HG03575 (cell line): ENCODE measurements at regions not wholly inside any gene's neighbourhood (a gene's known extent, or its start where the extent isn't known, plus 50 kb on each side); places are given as distances from the start of the nearest gene placed in this dataset.
"Not testable (repeated sequence)": the region's sequence is repeated elsewhere in the genome, so short reads cannot be mapped to it uniquely, and the experiment has no call there.

Experiments
- ATAC-seq: cut with Tn5 transposase; IDR thresholded peaks from one replicate; pipeline ENCODE4 v1.9.1; 2021; ENCODE audit not compliant: unreplicated experiment, insufficient number of reproducible peaks, low FRiP score; ENCODE audit errors: extremely low read depth

DNA sequence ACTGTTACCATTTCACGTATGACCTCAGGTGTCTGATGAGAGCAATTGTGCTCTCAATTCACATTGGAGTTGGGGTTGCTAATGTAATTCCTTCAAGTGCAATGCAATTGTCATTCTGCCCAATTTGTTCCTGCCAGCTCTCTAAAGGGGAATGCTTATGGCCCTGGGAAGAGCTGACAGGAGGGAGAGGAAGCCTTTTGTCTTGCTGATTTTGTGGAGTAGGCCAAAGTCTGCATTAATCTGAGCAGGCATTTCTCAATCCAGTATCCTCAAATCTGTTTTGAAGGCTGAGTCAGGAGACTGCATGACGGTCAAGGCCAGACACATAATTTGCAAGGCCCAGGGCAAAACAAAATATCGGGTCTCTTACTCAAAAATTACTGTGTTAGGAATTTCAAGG lies 326.4 kb upstream of the SPHKAP start:
- ATAC-seq = no peak

GRCh38 chr2:228507231-228507824 lies 325.8 kb upstream of the SPHKAP start:
- ATAC-seq = no peak

- no peak for ATAC-seq
Observed at GRCh38 chr2:228503731-228504130, 322.2 kb upstream of the SPHKAP start.

GRCh38 chr2:228493852-228494251 lies 312.4 kb upstream of the SPHKAP start:
- no peak for ATAC-seq

DNA sequence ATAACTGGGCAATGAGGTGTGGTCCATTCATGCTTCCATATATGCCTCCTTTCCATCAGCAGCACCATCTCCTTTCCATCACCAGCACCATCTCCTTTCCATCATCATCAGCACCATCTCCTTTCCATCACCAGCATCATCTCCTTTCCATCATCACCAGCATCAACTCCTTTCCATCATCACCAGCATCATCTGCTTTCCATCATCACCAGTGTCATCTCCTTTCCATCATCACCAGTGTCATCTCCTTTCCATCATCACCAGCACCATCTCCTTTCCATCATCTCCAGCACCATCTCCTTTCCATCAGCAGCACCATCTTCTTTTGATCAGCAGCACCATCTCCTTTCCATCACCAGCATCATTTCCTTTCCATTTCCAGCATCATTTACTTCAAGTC lies 297.5 kb upstream of the SPHKAP start:
- ATAC-seq = no peak

GRCh38 chr2:228474466-228474865 lies 293.0 kb upstream of the SPHKAP start:
- no peak for ATAC-seq

GRCh38 chr2:228469721-228470120 lies 288.2 kb upstream of the SPHKAP start:
- ATAC-seq = no peak

GRCh38 chr2:228466851-228467250 lies 285.4 kb upstream of the SPHKAP start:
- no peak for ATAC-seq

DNA sequence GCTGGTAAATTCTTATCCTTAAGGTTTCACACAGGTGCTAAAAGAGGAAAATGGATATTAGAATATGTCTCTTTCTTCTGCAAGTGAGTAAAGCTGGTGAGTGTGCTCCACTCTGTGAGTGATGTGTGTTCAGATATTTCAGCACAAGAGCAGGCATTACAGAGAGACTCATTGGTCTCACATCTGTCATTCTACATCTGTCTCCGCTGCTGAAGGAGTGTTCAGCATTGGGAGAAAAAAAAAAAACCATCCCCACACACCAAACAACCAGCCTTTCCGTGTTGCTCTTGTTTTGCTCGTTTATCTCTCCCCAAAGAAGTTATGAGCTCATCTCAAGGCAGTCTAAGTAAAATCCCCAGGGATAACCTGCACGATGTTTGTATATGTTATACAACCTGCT lies 283.9 kb upstream of the SPHKAP start:
- no peak for ATAC-seq

- no peak for ATAC-seq
Observed at GRCh38 chr2:228458364-228458763, 276.9 kb upstream of the SPHKAP start.

DNA sequence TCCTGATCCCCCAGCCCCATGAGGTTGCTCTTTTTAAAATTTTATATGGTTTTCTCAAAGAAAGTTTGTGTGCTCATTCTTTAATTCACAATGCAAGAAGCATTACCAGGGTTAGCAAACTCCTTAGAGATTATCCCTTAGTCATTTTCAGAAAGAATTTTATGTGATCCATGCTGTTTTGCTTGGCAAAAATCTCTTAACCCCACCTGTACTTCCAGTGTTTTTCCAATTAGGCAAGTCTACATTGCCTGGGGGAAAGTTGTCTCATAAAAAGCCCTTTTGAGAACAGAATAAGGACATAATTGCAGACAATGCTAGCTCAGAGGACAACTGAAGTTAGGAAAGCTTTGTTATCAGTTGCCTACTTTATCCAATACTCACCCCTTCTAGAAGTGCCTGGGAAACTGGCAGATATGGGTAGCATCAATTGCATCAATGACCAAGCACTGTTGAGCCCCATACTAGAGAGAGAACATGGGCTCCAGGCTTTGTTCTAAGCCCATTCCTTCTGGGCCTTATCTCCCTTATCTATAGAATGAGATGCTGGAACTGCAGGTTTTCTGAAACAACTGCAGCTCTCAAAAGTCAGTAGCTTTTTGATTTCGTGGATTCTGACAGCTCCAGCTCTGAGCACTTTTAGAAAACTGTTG lies 265.9 kb upstream of the SPHKAP start:
- no peak for ATAC-seq

DNA sequence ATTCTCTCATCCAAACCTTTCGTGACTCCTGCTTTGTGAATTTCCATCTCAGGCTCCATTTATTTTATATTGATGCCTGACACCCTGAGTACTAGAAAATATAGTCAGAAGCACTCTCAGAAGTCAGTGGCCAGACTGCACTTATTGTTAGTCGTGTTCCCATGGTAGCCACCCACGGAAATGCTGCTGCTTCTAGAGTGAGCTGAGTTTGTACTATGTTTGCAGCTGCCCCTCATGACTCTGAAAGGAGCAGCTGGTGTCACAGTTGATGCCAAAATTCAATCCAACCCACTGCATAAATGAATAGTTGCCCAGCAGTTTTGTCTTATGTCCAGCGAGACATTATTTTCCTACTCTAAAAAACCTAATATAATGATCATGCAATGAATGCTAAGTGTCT lies 265.2 kb upstream of the SPHKAP start:
- ATAC-seq = no peak

GRCh38 chr2:228444161-228444560 lies 262.7 kb upstream of the SPHKAP start:
- ATAC-seq = no peak

DNA sequence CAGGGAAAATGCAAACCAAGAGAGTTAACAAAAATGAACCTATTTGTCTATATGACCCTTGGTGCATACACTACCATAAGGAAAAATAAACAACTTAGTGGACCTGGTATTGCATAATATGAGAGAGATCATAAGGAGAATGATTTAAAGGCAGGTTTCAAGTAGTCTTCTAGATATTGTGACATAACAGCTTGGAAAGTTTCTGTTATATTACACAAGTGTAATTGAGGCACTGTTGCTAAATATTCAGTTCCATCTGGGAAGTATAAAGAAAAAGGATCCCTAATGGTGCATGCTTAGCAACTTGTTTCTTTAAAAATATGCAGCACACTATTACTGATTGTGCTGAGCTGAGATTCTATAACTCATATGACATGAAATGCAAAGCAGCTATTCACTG lies 252.2 kb upstream of the SPHKAP start:
- no peak for ATAC-seq

GRCh38 chr2:228432116-228432515 lies 250.6 kb upstream of the SPHKAP start:
- ATAC-seq = no peak

- ATAC-seq = no peak
Observed at GRCh38 chr2:228430986-228431385, 249.5 kb upstream of the SPHKAP start.

DNA sequence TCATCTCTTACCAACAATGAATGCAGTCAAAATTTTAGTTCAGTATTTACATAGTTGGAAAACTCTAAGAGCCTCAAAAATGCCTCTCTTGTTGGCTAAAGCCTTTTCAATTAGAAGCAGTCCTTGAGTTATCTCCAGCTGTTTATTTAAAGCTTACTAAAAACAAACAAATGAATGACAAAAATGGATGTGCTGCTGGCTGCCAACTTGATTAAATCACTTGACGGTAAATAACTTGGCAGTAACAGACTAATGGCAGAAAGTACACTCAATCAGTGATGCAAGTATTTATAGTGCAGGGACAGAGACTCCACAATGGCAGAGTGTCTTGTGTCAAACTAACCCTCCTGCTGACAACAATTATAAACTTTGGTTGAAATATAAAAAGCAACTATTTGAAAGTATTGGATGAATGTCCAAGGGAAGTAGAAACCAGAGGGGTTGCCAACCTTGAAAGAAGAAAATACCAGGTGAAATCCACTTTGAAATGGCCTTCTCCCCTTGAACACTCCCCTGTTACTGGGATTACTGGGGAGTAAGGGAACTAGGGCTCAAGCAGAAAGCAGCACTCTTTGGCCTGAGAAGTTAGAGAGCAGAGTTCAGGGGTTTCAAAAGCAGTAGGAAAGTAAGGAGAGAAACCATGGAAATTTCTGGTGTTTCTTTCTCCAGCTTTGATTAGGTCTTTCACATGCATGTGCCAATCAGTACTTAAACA lies 245.2 kb upstream of the SPHKAP start:
- no peak for ATAC-seq

- not testable (repeated sequence) for ATAC-seq
Observed at GRCh38 chr2:228425411-228426060, 244.0 kb upstream of the SPHKAP start.

GRCh38 chr2:228417956-228418355 lies 236.5 kb upstream of the SPHKAP start:
- ATAC-seq = no peak

- ATAC-seq = no peak
Observed at GRCh38 chr2:228417526-228417925, 236.0 kb upstream of the SPHKAP start.
